Right atrium auricular region (tissue), 2 donors: ENCODE measurements at regions not wholly inside any gene's neighbourhood (a gene's known extent, or its start where the extent isn't known, plus 50 kb on each side); places are given as distances from the start of the nearest gene placed in this dataset.

Experiments used
- DNase-seq: peaks from one replicate; pipeline ENCODE4 v3.0.0-alpha.2; 2019; ENCODE audit warnings: low spot score
- H3K27ac ChIP-seq, 2 donors: fragments of 200-600 bp; sonication (generic); 1 replicate in 1 of 2; 2 replicates in 1 of 2; pipeline ENCODE4 v1.5.1; 2016 to 2019
- H3K27me3 ChIP-seq, 2 donors: fragments of 200-600 bp; sonication (generic); one replicate each; pipeline versions ENCODE4 v1.5.1 to v1.6.0; 2017 to 2019
- H3K36me3 ChIP-seq: fragments of 200-600 bp; sonication (generic); one replicate; pipeline ENCODE4 v1.5.1; 2016
- H3K4me1 ChIP-seq, 2 donors: fragments of 200-600 bp; sonication (generic); one replicate each; pipeline versions ENCODE4 v1.5.1 to v1.6.0; 2017 to 2019
- H3K4me3 ChIP-seq, 2 donors: fragments of 200-600 bp; sonication (generic); 1 replicate in 1 of 2; 2 replicates in 1 of 2; pipeline ENCODE4 v1.5.1; 2017 to 2019; ENCODE audit warnings: mild to moderate bottlenecking in 1 of 2, moderate library complexity in 1 of 2
- H3K9me3 ChIP-seq, 2 donors: fragments of 200-600 bp; sonication (generic); one replicate each; pipeline ENCODE4 v1.5.1; 2019
- TF ChIP-seq, protein P1 (sequence below), 2 donors: fragments of 200-600 bp; sonication (generic); IDR thresholded peaks; one replicate each; pipeline ENCODE4 v1.5.1; 2019; ENCODE audit warnings: antibody characterized with exemption in 2 of 2

DNA sequence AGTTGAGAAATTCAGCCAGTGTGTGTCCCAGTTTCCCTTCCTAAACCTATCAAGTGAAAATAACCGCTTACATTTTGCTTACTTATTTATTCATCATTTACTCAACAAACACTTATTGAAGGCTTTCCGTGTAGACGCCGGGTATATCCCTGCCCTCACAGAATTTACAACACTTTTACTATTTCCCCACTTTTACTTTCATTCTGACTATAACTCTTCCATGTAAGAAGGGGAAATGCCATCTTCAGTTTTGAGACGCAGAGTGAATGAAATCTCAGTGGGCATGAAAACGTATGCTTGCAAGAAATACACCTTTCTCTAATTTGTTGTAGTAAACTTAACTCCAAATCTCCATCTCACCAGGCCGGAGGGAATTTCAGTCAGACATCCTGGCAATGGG, 251.0 kb upstream of the CHAC2 start:
- Histone ChIP-seq H3K9me3 (no peaks in the 10 kb centered on the region), H3K36me3 (no peaks in the 10 kb centered on the region), H3K4me3 (no peak overlapping the region), H3K4me1 (no peaks in the 10 kb centered on the region), H3K27ac (no peak overlapping the region), H3K27me3 (no peaks in the 10 kb centered on the region)
- TF ChIP-seq, protein P1, sequence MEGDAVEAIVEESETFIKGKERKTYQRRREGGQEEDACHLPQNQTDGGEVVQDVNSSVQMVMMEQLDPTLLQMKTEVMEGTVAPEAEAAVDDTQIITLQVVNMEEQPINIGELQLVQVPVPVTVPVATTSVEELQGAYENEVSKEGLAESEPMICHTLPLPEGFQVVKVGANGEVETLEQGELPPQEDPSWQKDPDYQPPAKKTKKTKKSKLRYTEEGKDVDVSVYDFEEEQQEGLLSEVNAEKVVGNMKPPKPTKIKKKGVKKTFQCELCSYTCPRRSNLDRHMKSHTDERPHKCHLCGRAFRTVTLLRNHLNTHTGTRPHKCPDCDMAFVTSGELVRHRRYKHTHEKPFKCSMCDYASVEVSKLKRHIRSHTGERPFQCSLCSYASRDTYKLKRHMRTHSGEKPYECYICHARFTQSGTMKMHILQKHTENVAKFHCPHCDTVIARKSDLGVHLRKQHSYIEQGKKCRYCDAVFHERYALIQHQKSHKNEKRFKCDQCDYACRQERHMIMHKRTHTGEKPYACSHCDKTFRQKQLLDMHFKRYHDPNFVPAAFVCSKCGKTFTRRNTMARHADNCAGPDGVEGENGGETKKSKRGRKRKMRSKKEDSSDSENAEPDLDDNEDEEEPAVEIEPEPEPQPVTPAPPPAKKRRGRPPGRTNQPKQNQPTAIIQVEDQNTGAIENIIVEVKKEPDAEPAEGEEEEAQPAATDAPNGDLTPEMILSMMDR (IDR thresholded peaks at IDR 0.05) = no peak
- DNase-seq = no peak

DNA sequence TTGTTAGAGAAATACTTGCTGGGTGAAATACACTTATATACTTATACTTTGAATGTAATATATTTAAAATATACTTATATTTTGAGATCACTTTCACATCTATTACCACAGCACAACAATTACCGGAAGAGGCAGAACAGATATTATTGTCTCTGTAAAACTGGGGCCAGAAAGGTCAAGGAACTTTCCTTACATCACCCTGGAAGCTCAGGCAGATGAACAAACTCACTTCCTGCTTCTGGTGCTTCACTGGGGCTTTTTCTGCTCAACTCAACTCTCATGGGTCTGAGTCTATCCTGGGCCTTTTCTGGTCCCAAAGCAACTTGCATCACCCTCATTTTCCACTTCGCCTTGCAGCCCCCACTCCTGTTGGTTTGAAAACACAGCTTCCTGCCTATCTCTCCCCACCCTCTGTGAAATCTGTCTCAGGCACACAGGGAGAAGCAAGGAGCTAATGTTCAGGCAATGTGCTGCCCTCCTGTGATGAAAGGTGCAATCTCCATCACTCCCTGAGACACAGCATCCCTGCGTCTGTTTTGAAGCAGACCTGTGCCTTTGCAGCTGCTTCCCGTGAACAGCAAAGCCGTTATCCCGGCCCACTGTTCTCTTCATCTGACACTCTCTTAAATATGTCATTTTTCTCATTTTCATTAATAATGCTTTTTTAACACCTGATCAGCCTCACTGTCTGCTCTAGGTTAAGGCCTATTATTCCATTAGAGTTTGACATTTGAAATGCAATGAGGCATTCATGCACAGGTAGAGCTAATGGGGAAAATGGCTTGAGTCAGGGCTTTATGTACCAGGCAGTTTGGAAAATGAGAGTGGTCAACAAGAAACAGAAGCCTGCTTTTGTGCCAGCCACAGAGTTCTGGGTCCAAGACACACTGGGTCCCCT, 251.9 kb upstream of the CHAC2 start:
- Histone ChIP-seq H3K4me1 (no peaks in the 10 kb centered on the region), H3K36me3 (no peaks in the 10 kb centered on the region), H3K4me3 (no peak overlapping the region), H3K9me3 (no peaks in the 10 kb centered on the region), H3K27ac (no peak overlapping the region), H3K27me3 (no peaks in the 10 kb centered on the region)
- TF ChIP-seq, protein P1 (IDR thresholded peaks at IDR 0.05) = no peak
- no peak for DNase-seq

DNA sequence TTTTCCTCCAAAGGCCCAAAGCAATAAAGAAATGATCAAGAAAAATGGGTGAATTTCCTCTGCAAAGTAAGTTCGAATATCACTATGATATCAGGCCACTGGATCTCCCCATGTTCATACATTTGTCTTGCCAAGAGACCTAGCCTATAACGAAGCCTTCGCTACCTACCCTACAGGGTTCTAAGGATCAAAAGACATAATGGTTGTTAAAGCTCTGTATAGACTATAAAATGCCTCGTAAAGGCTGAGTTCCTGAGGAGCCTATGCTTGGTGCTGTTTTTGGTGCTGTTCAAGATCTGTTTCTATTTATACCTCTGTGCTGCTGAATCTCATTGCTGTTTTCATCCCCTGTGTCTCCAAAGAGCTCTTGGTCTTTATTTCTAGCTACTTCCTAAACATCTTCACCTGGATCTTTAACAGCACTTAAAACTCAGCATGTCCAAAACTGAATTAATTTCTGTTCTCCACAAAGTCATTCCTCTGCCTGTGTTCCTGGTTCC, 254.4 kb upstream of the CHAC2 start:
- no peaks in the 10 kb centered on the region for H3K27me3 ChIP-seq

DNA sequence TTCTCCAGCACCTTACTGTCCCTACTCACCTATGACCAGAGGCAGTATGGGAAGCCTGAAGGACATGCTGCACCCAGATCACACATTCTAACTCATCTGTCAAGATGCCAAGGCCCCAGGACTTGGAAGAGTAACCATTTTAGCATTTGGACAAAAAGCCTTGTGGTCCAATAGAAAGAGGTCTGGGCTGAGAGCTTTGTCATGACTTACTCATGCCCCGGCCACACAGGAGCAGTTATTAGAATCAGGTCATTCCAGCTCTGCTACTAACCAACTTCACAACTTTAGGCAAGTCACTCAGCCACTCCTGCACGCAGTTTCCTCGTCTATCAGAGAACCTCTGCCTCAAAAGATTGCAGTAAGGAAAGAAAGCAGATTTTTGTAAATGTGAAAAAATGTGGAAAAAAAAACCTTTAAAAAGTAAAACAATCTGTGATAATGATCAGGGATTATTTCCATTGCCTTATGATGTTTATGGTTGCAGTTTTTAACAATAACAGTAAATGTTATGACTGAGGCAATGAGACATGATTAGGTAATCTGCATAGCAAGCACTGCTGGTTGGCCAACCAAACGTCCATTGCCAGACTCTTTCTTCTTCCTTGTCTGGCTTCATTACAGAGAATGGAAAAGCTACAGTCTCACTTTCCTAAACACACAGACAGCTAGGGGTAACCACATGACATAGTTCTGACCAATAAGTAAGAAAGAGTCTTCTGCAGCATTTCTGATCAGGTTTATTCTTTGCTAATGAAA, 255.4 kb upstream of the CHAC2 start:
- DNase-seq = no peak
- Histone ChIP-seq H3K4me3 (no peak overlapping the region), H3K27ac (no peak overlapping the region), H3K9me3 (no peaks in the 10 kb centered on the region), H3K27me3 (no peaks in the 10 kb centered on the region), H3K4me1 (no peaks in the 10 kb centered on the region), H3K36me3 (no peaks in the 10 kb centered on the region)
- TF ChIP-seq, protein P1 (IDR thresholded peaks at IDR 0.05) = no peak

More for the DNA sequence above, 254.4 kb upstream of the CHAC2 start:
- Histone ChIP-seq H3K4me1 (no peaks in the 10 kb centered on the region), H3K27ac (no peak overlapping the region), H3K4me3 (no peak overlapping the region), H3K36me3 (no peaks in the 10 kb centered on the region), H3K9me3 (no peaks in the 10 kb centered on the region)
- no peak for DNase-seq
- TF ChIP-seq, protein P1 (IDR thresholded peaks at IDR 0.05) = no peak

DNA sequence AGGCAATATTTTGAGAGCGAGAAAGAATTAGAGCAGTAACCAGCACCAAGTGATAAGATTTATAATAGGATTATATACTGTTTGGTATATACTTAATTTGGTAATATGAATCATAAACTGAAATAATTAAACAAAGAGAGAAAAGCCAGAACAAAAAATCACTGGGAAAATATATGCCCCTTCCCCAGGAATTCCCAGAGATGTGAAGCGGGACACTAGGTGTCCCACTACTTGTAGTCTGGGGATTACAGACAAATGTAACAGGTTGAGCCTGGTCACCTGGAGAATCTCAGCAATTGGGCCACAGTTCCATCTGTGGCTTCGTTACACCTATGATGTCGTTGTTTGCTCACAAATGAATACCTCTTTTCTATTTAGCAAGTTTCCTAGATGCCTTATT, 256.1 kb upstream of the CHAC2 start:
- H3K36me3 ChIP-seq = no peaks in the 10 kb centered on the region
- H3K4me1 ChIP-seq = no peaks in the 10 kb centered on the region
- H3K9me3 ChIP-seq = no peaks in the 10 kb centered on the region
- H3K27me3 ChIP-seq = no peaks in the 10 kb centered on the region
- DNase-seq = no peak
- no peak overlapping the region for H3K27ac ChIP-seq
- TF ChIP-seq, protein P1 (IDR thresholded peaks at IDR 0.05) = no peak
- no peak overlapping the region for H3K4me3 ChIP-seq
